ENCODE measurements at regions not wholly inside any gene's neighbourhood (a gene's known extent, or its start where the extent isn't known, plus 50 kb on each side); places are given as distances from the start of the nearest gene placed in this dataset.

DNA sequence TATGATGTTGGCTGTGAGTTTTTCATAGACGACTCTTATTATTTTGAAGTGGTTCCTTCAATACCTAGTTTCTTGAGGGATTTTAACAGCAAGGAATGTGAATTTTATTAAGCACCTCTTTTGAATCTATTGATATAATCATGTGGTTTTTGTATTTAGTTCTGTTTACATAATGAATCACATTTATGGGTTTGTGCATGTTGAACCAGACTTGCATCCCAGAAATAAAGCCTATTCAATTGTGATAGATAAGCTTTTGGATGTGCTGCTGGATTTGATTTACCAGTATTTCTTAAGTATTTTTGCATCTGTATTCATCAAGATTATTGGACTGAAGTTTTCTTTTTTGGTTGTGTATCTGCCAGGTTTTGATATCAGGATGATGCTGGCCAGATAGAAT, 131.6 kb upstream of the SCN7A start:
- ATAC-seq (no peak), FAIRE-seq (no peak), DNase-seq (ENCODE audit: low read depth, low spot score) (no peak)
- Histone ChIP-seq H3K4me2 (ENCODE audit: control insufficient read depth, insufficient read depth) (no peak overlapping the region), H3K27me3 (replicated peaks in 1 of 2; ENCODE audit: control insufficient read depth in 2 of 2, insufficient read depth in 2 of 2, low read length in 1 of 2) (no peaks in the 10 kb centered on the region), H3K9ac (ENCODE audit: control insufficient read depth, insufficient read depth, low read length) (no peak overlapping the region), H3K9me3 (replicated peaks; ENCODE audit: control insufficient read depth, insufficient read depth, low read length) (no peaks in the 10 kb centered on the region), H3K36me3 (ENCODE audit: control insufficient read depth in 2 of 2, insufficient read depth in 2 of 2, low read length in 1 of 2) (no peaks in the 10 kb centered on the region), H3K4me3 (no peak overlapping the region), H3K79me2 (ENCODE audit: control insufficient read depth, insufficient read depth, low read length) (no peaks in the 10 kb centered on the region), H4K20me1 (ENCODE audit: control insufficient read depth, insufficient read depth) (no peaks in the 10 kb centered on the region), H3K4me1 (ENCODE audit: control insufficient read depth, insufficient read depth, low read length) (no peaks in the 10 kb centered on the region), H3K27ac (ENCODE audit: control insufficient read depth, insufficient read depth) (no peak overlapping the region), H2AFZ (ENCODE audit: control insufficient read depth, low read depth, low read length) (no peak overlapping the region)
- CTCF ChIA-PET, result no interaction called here
- RAD21 ChIA-PET (ENCODE audit: unreplicated experiment), result no interaction called here
- no TSS peak for BruUV-seq (replicated peaks)
- intact Hi-C loops (cut with micrococcal nuclease; ENCODE audit: unreplicated experiment), result loop anchor here (5.0 kb wide), 1 partner anchor 587 kb away; no protein-coding TSS in a partner anchor
- SMC1A ChIA-PET (ENCODE audit: uncharacterized antibody, unreplicated experiment), result no interaction called here
- WGBS (ENCODE audit: insufficient coverage, insufficient replicate concordance, low lambda C conversion rate, missing lambda C conversion rate), result 0% methylated on average over 1 of the region's 1 CpG
- in situ Hi-C loops (cut with MboI), result no loop called here
- POLR2A ChIA-PET, result no interaction called here
- TF ChIP-seq SIX5 (IDR thresholded peaks at IDR 0.05; ENCODE audit: low read depth, low read length, severe bottlenecking) (no peak), CHD1 (IDR thresholded peaks at IDR 0.05; ENCODE audit: low read depth, low read length) (no peak), PAX5 (IDR thresholded peaks at IDR 0.05; ENCODE audit: borderline replicate concordance, low read depth, low read length) (no peak)
- TF ChIP-seq, protein P1, sequence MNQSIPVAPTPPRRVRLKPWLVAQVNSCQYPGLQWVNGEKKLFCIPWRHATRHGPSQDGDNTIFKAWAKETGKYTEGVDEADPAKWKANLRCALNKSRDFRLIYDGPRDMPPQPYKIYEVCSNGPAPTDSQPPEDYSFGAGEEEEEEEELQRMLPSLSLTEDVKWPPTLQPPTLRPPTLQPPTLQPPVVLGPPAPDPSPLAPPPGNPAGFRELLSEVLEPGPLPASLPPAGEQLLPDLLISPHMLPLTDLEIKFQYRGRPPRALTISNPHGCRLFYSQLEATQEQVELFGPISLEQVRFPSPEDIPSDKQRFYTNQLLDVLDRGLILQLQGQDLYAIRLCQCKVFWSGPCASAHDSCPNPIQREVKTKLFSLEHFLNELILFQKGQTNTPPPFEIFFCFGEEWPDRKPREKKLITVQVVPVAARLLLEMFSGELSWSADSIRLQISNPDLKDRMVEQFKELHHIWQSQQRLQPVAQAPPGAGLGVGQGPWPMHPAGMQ (IDR thresholded peaks at IDR 0.05; ENCODE audit: borderline replicate concordance), result no peak
- TF ChIP-seq, protein P2, sequence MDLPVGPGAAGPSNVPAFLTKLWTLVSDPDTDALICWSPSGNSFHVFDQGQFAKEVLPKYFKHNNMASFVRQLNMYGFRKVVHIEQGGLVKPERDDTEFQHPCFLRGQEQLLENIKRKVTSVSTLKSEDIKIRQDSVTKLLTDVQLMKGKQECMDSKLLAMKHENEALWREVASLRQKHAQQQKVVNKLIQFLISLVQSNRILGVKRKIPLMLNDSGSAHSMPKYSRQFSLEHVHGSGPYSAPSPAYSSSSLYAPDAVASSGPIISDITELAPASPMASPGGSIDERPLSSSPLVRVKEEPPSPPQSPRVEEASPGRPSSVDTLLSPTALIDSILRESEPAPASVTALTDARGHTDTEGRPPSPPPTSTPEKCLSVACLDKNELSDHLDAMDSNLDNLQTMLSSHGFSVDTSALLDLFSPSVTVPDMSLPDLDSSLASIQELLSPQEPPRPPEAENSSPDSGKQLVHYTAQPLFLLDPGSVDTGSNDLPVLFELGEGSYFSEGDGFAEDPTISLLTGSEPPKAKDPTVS (IDR thresholded peaks at IDR 0.05; ENCODE audit: low read depth, low read length), result no peak

DNA sequence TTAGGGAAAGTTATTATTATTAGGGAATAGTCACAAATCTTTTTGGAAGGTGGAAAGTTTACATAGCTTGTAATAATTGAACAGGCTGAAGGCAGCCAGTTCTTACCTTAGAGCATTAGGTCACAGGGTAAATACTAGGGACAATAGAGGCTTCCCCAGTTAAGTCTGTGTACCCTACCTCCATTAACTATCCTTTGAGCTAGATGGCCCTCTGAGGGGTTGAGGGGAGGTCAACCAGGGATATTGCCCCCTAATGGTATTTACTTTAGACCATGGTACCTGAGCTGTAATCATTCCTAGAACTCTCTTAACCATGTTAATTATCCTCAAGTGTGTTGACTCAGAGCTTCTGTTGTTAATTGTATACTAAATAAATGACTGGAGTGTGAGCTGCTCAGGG, 120.5 kb upstream of the SCN7A start:
- no peak for DNase-seq (ENCODE audit: low read depth, low spot score)
- in situ Hi-C loops (cut with MboI) (no loop called here), intact Hi-C loops (cut with micrococcal nuclease; ENCODE audit: unreplicated experiment) (no loop called here)
- no peaks in the 10 kb centered on the region for H3K4me1 ChIP-seq (ENCODE audit: control insufficient read depth, insufficient read depth, low read length)
- no TSS peak for BruUV-seq (replicated peaks)
- ChIA-PET RAD21 (ENCODE audit: unreplicated experiment) (interaction anchor here (1.4 kb wide), 1 partner anchor 13 kb away, joined by 3 read pairs; no protein-coding TSS in a partner anchor), CTCF (no interaction called here), SMC1A (ENCODE audit: uncharacterized antibody, unreplicated experiment) (interaction anchor here (0.7 to 1.4 kb wide), 2 partner anchors 8 to 28 kb away, joined by 3 to 4 read pairs; no protein-coding TSS in a partner anchor), POLR2A (no interaction called here)
- H3K4me2 ChIP-seq (ENCODE audit: control insufficient read depth, insufficient read depth), result no peak overlapping the region
- H3K27ac ChIP-seq (ENCODE audit: control insufficient read depth, insufficient read depth), result no peak overlapping the region
- FAIRE-seq, result no peak
- H2AFZ ChIP-seq (ENCODE audit: control insufficient read depth, low read depth, low read length), result no peak overlapping the region
- H3K4me3 ChIP-seq, result no peak overlapping the region
- no peak for ATAC-seq
- no peaks in the 10 kb centered on the region for H3K79me2 ChIP-seq (ENCODE audit: control insufficient read depth, insufficient read depth, low read length)
- no peaks in the 10 kb centered on the region for H3K36me3 ChIP-seq (ENCODE audit: control insufficient read depth in 2 of 2, insufficient read depth in 2 of 2, low read length in 1 of 2)
- H3K9me3 ChIP-seq (replicated peaks; ENCODE audit: control insufficient read depth, insufficient read depth, low read length), result no peaks in the 10 kb centered on the region
- no peak overlapping the region for H3K9ac ChIP-seq (ENCODE audit: control insufficient read depth, insufficient read depth, low read length)
- H3K27me3 ChIP-seq (replicated peaks in 1 of 2; ENCODE audit: control insufficient read depth in 2 of 2, insufficient read depth in 2 of 2, low read length in 1 of 2), result no peaks in the 10 kb centered on the region; a peak in 1 of 4 replicates
- no peaks in the 10 kb centered on the region for H4K20me1 ChIP-seq (ENCODE audit: control insufficient read depth, insufficient read depth)
- TF ChIP-seq JUND (IDR thresholded peaks at IDR 0.05; ENCODE audit: low read depth, low read length), result no peak
- no peak for TF ChIP-seq SIX5 (IDR thresholded peaks at IDR 0.05; ENCODE audit: low read depth, low read length, severe bottlenecking)
- no peak for TF ChIP-seq WRNIP1 (IDR thresholded peaks at IDR 0.05; ENCODE audit: borderline replicate concordance, low read depth, low read length)
- TF ChIP-seq BMI1 (IDR thresholded peaks at IDR 0.05; ENCODE audit: borderline replicate concordance), result no peak
- TF ChIP-seq MYB (IDR thresholded peaks at IDR 0.05; ENCODE audit: borderline replicate concordance, low read depth, low read length), result no peak
- no peak for TF ChIP-seq RELA (IDR thresholded peaks at IDR 0.05; ENCODE audit: borderline replicate concordance, partially characterized antibody)
- TF ChIP-seq CHD1 (IDR thresholded peaks at IDR 0.05; ENCODE audit: low read depth, low read length), result no peak
- TF ChIP-seq SIN3A (IDR thresholded peaks at IDR 0.05; ENCODE audit: low read depth, low read length), result no peak
- TF ChIP-seq, protein P3, sequence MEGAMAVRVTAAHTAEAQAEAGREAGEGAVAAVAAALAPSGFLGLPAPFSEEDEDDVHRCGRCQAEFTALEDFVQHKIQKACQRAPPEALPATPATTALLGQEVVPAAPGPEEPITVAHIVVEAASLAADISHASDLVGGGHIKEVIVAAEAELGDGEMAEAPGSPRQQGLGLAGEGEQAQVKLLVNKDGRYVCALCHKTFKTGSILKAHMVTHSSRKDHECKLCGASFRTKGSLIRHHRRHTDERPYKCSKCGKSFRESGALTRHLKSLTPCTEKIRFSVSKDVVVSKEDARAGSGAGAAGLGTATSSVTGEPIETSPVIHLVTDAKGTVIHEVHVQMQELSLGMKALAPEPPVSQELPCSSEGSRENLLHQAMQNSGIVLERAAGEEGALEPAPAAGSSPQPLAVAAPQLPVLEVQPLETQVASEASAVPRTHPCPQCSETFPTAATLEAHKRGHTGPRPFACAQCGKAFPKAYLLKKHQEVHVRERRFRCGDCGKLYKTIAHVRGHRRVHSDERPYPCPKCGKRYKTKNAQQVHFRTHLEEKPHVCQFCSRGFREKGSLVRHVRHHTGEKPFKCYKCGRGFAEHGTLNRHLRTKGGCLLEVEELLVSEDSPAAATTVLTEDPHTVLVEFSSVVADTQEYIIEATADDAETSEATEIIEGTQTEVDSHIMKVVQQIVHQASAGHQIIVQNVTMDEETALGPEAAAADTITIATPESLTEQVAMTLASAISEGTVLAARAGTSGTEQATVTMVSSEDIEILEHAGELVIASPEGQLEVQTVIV (IDR thresholded peaks at IDR 0.05; ENCODE audit: borderline replicate concordance, partially characterized antibody), result no peak
- no peak for TF ChIP-seq MEF2A (IDR thresholded peaks at IDR 0.05; ENCODE audit: insufficient read depth, low read depth, low read length)
- no peak for TF ChIP-seq RCOR1 (conservative IDR thresholded peaks at IDR 0.05; ENCODE audit: low read depth, low read length)
